GM18498 (cell line): ENCODE measurements at regions not wholly inside any gene's neighbourhood (a gene's known extent, or its start where the extent isn't known, plus 50 kb on each side); places are given as distances from the start of the nearest gene placed in this dataset.
"Not testable (repeated sequence)": the region's sequence is repeated elsewhere in the genome, so short reads cannot be mapped to it uniquely, and the experiment has no call there.

Experiments
- ATAC-seq: cut with Tn5 transposase; IDR thresholded peaks from one replicate; pipeline ENCODE4 v1.9.1; 2021; ENCODE audit warnings: mild to moderate bottlenecking, moderate library complexity; ENCODE audit not compliant: unreplicated experiment

GRCh38 chrX:10944136-10944885 is 166.8 kb upstream of the HCCS start:
- ATAC-seq: no peak

- no peak for ATAC-seq
These were observed 165.6 kb upstream of the HCCS start for GRCh38 chrX:10945498-10945897.

- no peak for ATAC-seq
These were observed 161.6 kb upstream of the HCCS start for GRCh38 chrX:10949541-10949940.

GRCh38 chrX:10952619-10953018 is 158.5 kb upstream of the HCCS start:
- no peak for ATAC-seq

GRCh38 chrX:10965174-10965798 is 145.8 kb upstream of the HCCS start:
- ATAC-seq: no peak

- no peak for ATAC-seq
These were observed 145.1 kb upstream of the HCCS start for GRCh38 chrX:10966057-10966456.

- no peak for ATAC-seq
These were observed 140.0 kb upstream of the HCCS start for GRCh38 chrX:10971176-10971575.

GRCh38 chrX:10971759-10972158 is 139.4 kb upstream of the HCCS start:
- ATAC-seq: no peak

- no peak for ATAC-seq
These were observed 138.4 kb upstream of the HCCS start for GRCh38 chrX:10972706-10973105.

GRCh38 chrX:10974920-10975319 is 136.2 kb upstream of the HCCS start:
- ATAC-seq: no peak

- ATAC-seq: no peak
These were observed 131.2 kb upstream of the HCCS start for GRCh38 chrX:10979956-10980355.

- no peak for ATAC-seq
These were observed 129.6 kb upstream of the HCCS start for GRCh38 chrX:10981506-10981905.

GRCh38 chrX:10983526-10983925 is 127.6 kb upstream of the HCCS start:
- ATAC-seq: no peak

GRCh38 chrX:10984213-10984612 is 126.9 kb upstream of the HCCS start:
- no peak for ATAC-seq

- ATAC-seq: no peak
These were observed 124.5 kb upstream of the HCCS start for GRCh38 chrX:10986616-10987015.

- no peak for ATAC-seq
These were observed 122.5 kb upstream of the HCCS start for GRCh38 chrX:10988653-10989052.

- ATAC-seq: no peak
These were observed 121.7 kb upstream of the HCCS start for GRCh38 chrX:10989386-10989785.

- no peak for ATAC-seq
These were observed 120.7 kb upstream of the HCCS start for GRCh38 chrX:10990418-10990817.

- ATAC-seq: no peak
These were observed 120.2 kb upstream of the HCCS start for GRCh38 chrX:10990976-10991375.

- ATAC-seq: no peak
These were observed 119.0 kb upstream of the HCCS start for GRCh38 chrX:10992110-10992509.

- ATAC-seq: not testable (repeated sequence)
These were observed 104.1 kb upstream of the HCCS start for GRCh38 chrX:11007076-11007475.

- ATAC-seq: no peak
These were observed 100.7 kb upstream of the HCCS start for GRCh38 chrX:11010476-11010875.

- ATAC-seq: no peak
These were observed 94.4 kb upstream of the HCCS start for GRCh38 chrX:11016728-11017127.
